ENCODE measurements at regions not wholly inside any gene's neighbourhood (a gene's known extent, or its start where the extent isn't known, plus 50 kb on each side); places are given as distances from the start of the nearest gene placed in this dataset.

DNA sequence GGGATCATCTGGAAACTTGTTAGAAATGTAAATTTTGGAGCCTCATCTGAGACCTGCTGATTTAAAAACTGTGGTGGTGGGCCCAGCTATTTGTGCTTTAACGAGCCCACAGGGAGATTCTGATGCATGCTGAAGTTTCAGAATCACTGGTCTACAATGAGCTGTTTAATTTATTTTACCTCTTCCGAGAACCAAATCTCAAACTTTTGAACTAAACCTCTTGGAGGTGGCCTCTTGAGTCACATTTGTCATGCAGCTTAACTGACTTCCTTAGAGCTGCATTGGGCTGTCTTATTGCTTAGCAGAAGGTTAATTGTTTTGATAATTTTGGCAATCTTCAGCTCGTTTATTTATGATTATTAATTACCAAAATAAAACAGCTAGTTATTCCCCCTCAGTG lies 112.1 kb upstream of the NPHP3 start:
- WGBS, 2 donors (ENCODE audit: low coverage in 1 of 2): 49 to 75% methylated on average over 3 of the region's 3 CpGs
- TF ChIP-seq, protein P1, sequence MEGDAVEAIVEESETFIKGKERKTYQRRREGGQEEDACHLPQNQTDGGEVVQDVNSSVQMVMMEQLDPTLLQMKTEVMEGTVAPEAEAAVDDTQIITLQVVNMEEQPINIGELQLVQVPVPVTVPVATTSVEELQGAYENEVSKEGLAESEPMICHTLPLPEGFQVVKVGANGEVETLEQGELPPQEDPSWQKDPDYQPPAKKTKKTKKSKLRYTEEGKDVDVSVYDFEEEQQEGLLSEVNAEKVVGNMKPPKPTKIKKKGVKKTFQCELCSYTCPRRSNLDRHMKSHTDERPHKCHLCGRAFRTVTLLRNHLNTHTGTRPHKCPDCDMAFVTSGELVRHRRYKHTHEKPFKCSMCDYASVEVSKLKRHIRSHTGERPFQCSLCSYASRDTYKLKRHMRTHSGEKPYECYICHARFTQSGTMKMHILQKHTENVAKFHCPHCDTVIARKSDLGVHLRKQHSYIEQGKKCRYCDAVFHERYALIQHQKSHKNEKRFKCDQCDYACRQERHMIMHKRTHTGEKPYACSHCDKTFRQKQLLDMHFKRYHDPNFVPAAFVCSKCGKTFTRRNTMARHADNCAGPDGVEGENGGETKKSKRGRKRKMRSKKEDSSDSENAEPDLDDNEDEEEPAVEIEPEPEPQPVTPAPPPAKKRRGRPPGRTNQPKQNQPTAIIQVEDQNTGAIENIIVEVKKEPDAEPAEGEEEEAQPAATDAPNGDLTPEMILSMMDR (IDR thresholded peaks at IDR 0.05): no peak
- no peak for TF ChIP-seq POLR2AphosphoS5 (IDR thresholded peaks at IDR 0.05)
- no peak for TF ChIP-seq EP300 (IDR thresholded peaks at IDR 0.05)
- TF ChIP-seq POLR2A (IDR thresholded peaks at IDR 0.05): no peak

GRCh38 chr3:132829101-132829500 lies 106.9 kb upstream of the NPHP3 start:
- H3K27ac ChIP-seq: no peak overlapping the region
- 82 to 97% methylated on average over 7 of the region's 7 CpGs for WGBS, 2 donors (ENCODE audit: low coverage in 1 of 2)
- no peak overlapping the region for H3K4me3 ChIP-seq
- H3K9me3 ChIP-seq: no peaks in the 10 kb centered on the region
- no peaks in the 10 kb centered on the region for H3K36me3 ChIP-seq
- no peaks in the 10 kb centered on the region for H3K4me1 ChIP-seq
- no peak for ATAC-seq
- no peak for TF ChIP-seq POLR2AphosphoS5 (IDR thresholded peaks at IDR 0.05)
- TF ChIP-seq, protein P1 (IDR thresholded peaks at IDR 0.05): no peak
- H3K27me3 ChIP-seq: no peaks in the 10 kb centered on the region

More for the DNA sequence above, 112.1 kb upstream of the NPHP3 start:
- H3K27me3 ChIP-seq: no peaks in the 10 kb centered on the region
- no peak for ATAC-seq
- no peak overlapping the region for H3K4me3 ChIP-seq
- H3K9me3 ChIP-seq: no peaks in the 10 kb centered on the region
- H3K27ac ChIP-seq: no peak overlapping the region
- H3K36me3 ChIP-seq: no peaks in the 10 kb centered on the region
- H3K4me1 ChIP-seq: no peaks in the 10 kb centered on the region

DNA sequence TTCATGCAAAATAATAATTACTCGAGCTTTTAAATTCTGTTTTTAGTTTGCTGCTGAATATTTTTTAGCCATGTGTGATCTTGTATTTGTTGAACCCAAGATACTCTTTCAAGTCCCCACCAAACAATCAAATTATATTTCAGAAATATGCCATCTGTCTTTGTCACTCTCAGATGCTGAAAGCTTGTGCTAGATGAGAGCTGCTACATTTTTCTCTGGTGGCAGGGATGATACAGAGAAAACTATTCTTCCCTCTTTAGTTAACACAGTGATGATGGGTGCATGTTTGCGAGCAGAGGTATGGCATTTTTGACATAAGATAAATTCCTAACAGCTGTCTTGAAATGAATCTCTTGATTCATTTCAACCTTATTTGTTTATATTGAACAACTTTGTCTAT lies 100.6 kb upstream of the NPHP3 start:
- H3K9me3 ChIP-seq: no peaks in the 10 kb centered on the region
- ATAC-seq: no peak
- H3K27me3 ChIP-seq: no peaks in the 10 kb centered on the region
- H3K4me1 ChIP-seq: no peaks in the 10 kb centered on the region
- H3K27ac ChIP-seq: no peak overlapping the region
- H3K4me3 ChIP-seq: no peak overlapping the region
- WGBS, 2 donors (ENCODE audit: low coverage in 1 of 2): 57 to 79% methylated on average over 2 of the region's 2 CpGs
- no peaks in the 10 kb centered on the region for H3K36me3 ChIP-seq
- TF ChIP-seq EP300 (IDR thresholded peaks at IDR 0.05): no peak
- no peak for TF ChIP-seq POLR2AphosphoS5 (IDR thresholded peaks at IDR 0.05)
- no peak for TF ChIP-seq POLR2A (IDR thresholded peaks at IDR 0.05)
- TF ChIP-seq, protein P1 (IDR thresholded peaks at IDR 0.05): no peak

GRCh38 chr3:132822266-132822665 lies 100.1 kb upstream of the NPHP3 start:
- no peaks in the 10 kb centered on the region for H3K4me1 ChIP-seq
- no peak overlapping the region for H3K27ac ChIP-seq
- no peak for TF ChIP-seq EP300 (IDR thresholded peaks at IDR 0.05)
- TF ChIP-seq, protein P1 (IDR thresholded peaks at IDR 0.05): no peak
- TF ChIP-seq POLR2A (IDR thresholded peaks at IDR 0.05): no peak
- TF ChIP-seq POLR2AphosphoS5 (IDR thresholded peaks at IDR 0.05): no peak
- no peaks in the 10 kb centered on the region for H3K36me3 ChIP-seq
- H3K9me3 ChIP-seq: no peaks in the 10 kb centered on the region
- H3K4me3 ChIP-seq: no peak overlapping the region
- ATAC-seq: no peak
- 75% methylated on average over 1 of the region's 1 CpG; no CpG with 5 or more reads in 1 of the 2 donors for WGBS, 2 donors (ENCODE audit: low coverage in 1 of 2)
- H3K27me3 ChIP-seq: no peaks in the 10 kb centered on the region

- ATAC-seq: no peak
- WGBS, 2 donors (ENCODE audit: low coverage in 1 of 2): 80% methylated on average over 2 of the region's 2 CpGs; no CpG with 5 or more reads in 1 of the 2 donors
- no peaks in the 10 kb centered on the region for H3K27me3 ChIP-seq
- H3K4me3 ChIP-seq: no peak overlapping the region
- H3K36me3 ChIP-seq: no peaks in the 10 kb centered on the region
- no peak for TF ChIP-seq POLR2AphosphoS5 (IDR thresholded peaks at IDR 0.05)
- TF ChIP-seq, protein P1 (IDR thresholded peaks at IDR 0.05): no peak
- no peak for TF ChIP-seq POLR2A (IDR thresholded peaks at IDR 0.05)
- TF ChIP-seq EP300 (IDR thresholded peaks at IDR 0.05): no peak
- H3K9me3 ChIP-seq: no peaks in the 10 kb centered on the region
- H3K27ac ChIP-seq: no peak overlapping the region
- no peaks in the 10 kb centered on the region for H3K4me1 ChIP-seq
Observed at GRCh38 chr3:132821314-132821713, 99.1 kb upstream of the NPHP3 start.
